ENCODE measurements at regions not wholly inside any gene's neighbourhood (a gene's known extent, or its start where the extent isn't known, plus 50 kb on each side); places are given as distances from the start of the nearest gene placed in this dataset.

- no peak for TF ChIP-seq CTCF (conservative IDR thresholded peaks at IDR 0.05; ENCODE audit: low read depth, low read length)
- TF ChIP-seq MXI1 (IDR thresholded peaks at IDR 0.05; ENCODE audit: borderline replicate concordance, low read depth, low read length), result no peak
- no peak for TF ChIP-seq POLR2A (IDR thresholded peaks at IDR 0.05; ENCODE audit: low read depth, low read length)
- TF ChIP-seq RFX5 (IDR thresholded peaks at IDR 0.05; ENCODE audit: low read depth, low read length), result no peak
These were observed 96.4 kb upstream of the COL5A1 start for GRCh38 chr9:134545215-134545542.

Measured in IMR-90 (cell line).